ENCODE measurements at regions not wholly inside any gene's neighbourhood (a gene's known extent, or its start where the extent isn't known, plus 50 kb on each side); places are given as distances from the start of the nearest gene placed in this dataset.
"Not testable (repeated sequence)": the region's sequence is repeated elsewhere in the genome, so short reads cannot be mapped to it uniquely, and the experiment has no call there.

- Histone ChIP-seq H3K9me3 (ENCODE audit: control insufficient read depth in 2 of 2, insufficient read depth in 1 of 2, low read depth in 1 of 2, low read length in 1 of 2) (no peaks in the 10 kb centered on the region), H3K36me3 (ENCODE audit: control insufficient read depth in 2 of 2, insufficient read depth in 2 of 2, low read length in 1 of 2) (no peaks in the 10 kb centered on the region), H3K27me3 (ENCODE audit: control insufficient read depth in 1 of 2, insufficient read depth in 2 of 2, low read length in 2 of 2) (no peaks in the 10 kb centered on the region), H3K4me1 (ENCODE audit: control insufficient read depth in 2 of 2, insufficient read depth in 2 of 2, low read length in 1 of 2) (peaks cover 0 to 3% of the 10 kb centered on the region in 2 donors), H3K4me3 (ENCODE audit: low read depth in 1 of 2, low read length in 2 of 2) (no peak overlapping the region), H3K27ac (ENCODE audit: low read depth in 2 of 2, low read length in 1 of 2) (no peak overlapping the region)
- whole genome bisulfite sequencing, 2 donors: 69 to 74% methylated on average over 4 of the region's 4 CpGs
These were observed 270.0 kb upstream of the SMIM21 start for GRCh38 chr18:75697493-75697892.

- Histone ChIP-seq H3K36me3 (ENCODE audit: control insufficient read depth in 2 of 2, insufficient read depth in 2 of 2, low read length in 1 of 2) (no peaks in the 10 kb centered on the region), H3K27ac (ENCODE audit: low read depth in 2 of 2, low read length in 1 of 2) (no peak overlapping the region), H3K9me3 (ENCODE audit: control insufficient read depth in 2 of 2, insufficient read depth in 1 of 2, low read depth in 1 of 2, low read length in 1 of 2) (no peaks in the 10 kb centered on the region), H3K4me3 (ENCODE audit: low read depth in 1 of 2, low read length in 2 of 2) (no peak overlapping the region), H3K4me1 (ENCODE audit: control insufficient read depth in 2 of 2, insufficient read depth in 2 of 2, low read length in 1 of 2) (no peaks in the 10 kb centered on the region), H3K27me3 (ENCODE audit: control insufficient read depth in 1 of 2, insufficient read depth in 2 of 2, low read length in 2 of 2) (no peaks in the 10 kb centered on the region)
- WGBS, 2 donors: 88 to 94% methylated on average over 5 of the region's 5 CpGs
These were observed 268.9 kb upstream of the SMIM21 start for GRCh38 chr18:75696391-75696790.

- WGBS, 2 donors: 55 to 72% methylated on average over 5 of the region's 5 CpGs
- no peak overlapping the region for H3K27ac ChIP-seq (ENCODE audit: low read depth in 2 of 2, low read length in 1 of 2)
- no peaks in the 10 kb centered on the region for H3K4me1 ChIP-seq (ENCODE audit: control insufficient read depth in 2 of 2, insufficient read depth in 2 of 2, low read length in 1 of 2)
- H3K27me3 ChIP-seq (ENCODE audit: control insufficient read depth in 1 of 2, insufficient read depth in 2 of 2, low read length in 2 of 2): no peaks in the 10 kb centered on the region
- H3K9me3 ChIP-seq (ENCODE audit: control insufficient read depth in 2 of 2, insufficient read depth in 1 of 2, low read depth in 1 of 2, low read length in 1 of 2): no peaks in the 10 kb centered on the region
- no peaks in the 10 kb centered on the region for H3K36me3 ChIP-seq (ENCODE audit: control insufficient read depth in 2 of 2, insufficient read depth in 2 of 2, low read length in 1 of 2)
- no peak overlapping the region for H3K4me3 ChIP-seq (ENCODE audit: low read depth in 1 of 2, low read length in 2 of 2)
These were observed 266.8 kb upstream of the SMIM21 start for GRCh38 chr18:75694292-75694691.

- no peaks in the 10 kb centered on the region for H3K27me3 ChIP-seq (ENCODE audit: control insufficient read depth in 1 of 2, insufficient read depth in 2 of 2, low read length in 2 of 2)
- H3K4me1 ChIP-seq (ENCODE audit: control insufficient read depth in 2 of 2, insufficient read depth in 2 of 2, low read length in 1 of 2): no peaks in the 10 kb centered on the region
- H3K9me3 ChIP-seq (ENCODE audit: control insufficient read depth in 2 of 2, insufficient read depth in 1 of 2, low read depth in 1 of 2, low read length in 1 of 2): no peaks in the 10 kb centered on the region
- no peak overlapping the region for H3K27ac ChIP-seq (ENCODE audit: low read depth in 2 of 2, low read length in 1 of 2)
- 82 to 89% methylated on average over 8 of the region's 8 CpGs for WGBS, 2 donors
- H3K36me3 ChIP-seq (ENCODE audit: control insufficient read depth in 2 of 2, insufficient read depth in 2 of 2, low read length in 1 of 2): no peaks in the 10 kb centered on the region
- H3K4me3 ChIP-seq (ENCODE audit: low read depth in 1 of 2, low read length in 2 of 2): no peak overlapping the region
These were observed 264.0 kb upstream of the SMIM21 start for GRCh38 chr18:75691483-75691882.

GRCh38 chr18:75690283-75690682 lies 262.8 kb upstream of the SMIM21 start:
- 95% methylated on average over 3 of the region's 3 CpGs for WGBS, 2 donors
- not testable (repeated sequence) for H3K4me3 ChIP-seq (ENCODE audit: low read depth in 1 of 2, low read length in 2 of 2)

GRCh38 chr18:75687626-75688025 lies 260.1 kb upstream of the SMIM21 start:
- H3K36me3 ChIP-seq (ENCODE audit: control insufficient read depth in 2 of 2, insufficient read depth in 2 of 2, low read length in 1 of 2): no peaks in the 10 kb centered on the region
- H3K27me3 ChIP-seq (ENCODE audit: control insufficient read depth in 1 of 2, insufficient read depth in 2 of 2, low read length in 2 of 2): no peaks in the 10 kb centered on the region
- H3K4me1 ChIP-seq (ENCODE audit: control insufficient read depth in 2 of 2, insufficient read depth in 2 of 2, low read length in 1 of 2): no peaks in the 10 kb centered on the region
- 45 to 60% methylated on average over 2 of the region's 2 CpGs for WGBS, 2 donors
- H3K27ac ChIP-seq (ENCODE audit: low read depth in 2 of 2, low read length in 1 of 2): no peak overlapping the region
- no peak overlapping the region for H3K4me3 ChIP-seq (ENCODE audit: low read depth in 1 of 2, low read length in 2 of 2)
- no peaks in the 10 kb centered on the region for H3K9me3 ChIP-seq (ENCODE audit: control insufficient read depth in 2 of 2, insufficient read depth in 1 of 2, low read depth in 1 of 2, low read length in 1 of 2)

More at GRCh38 chr18:75690283-75690682, 262.8 kb upstream of the SMIM21 start:
- not testable (repeated sequence) for H3K36me3 ChIP-seq (ENCODE audit: control insufficient read depth in 2 of 2, insufficient read depth in 2 of 2, low read length in 1 of 2); H3K27ac ChIP-seq (ENCODE audit: low read depth in 2 of 2, low read length in 1 of 2); H3K27me3 ChIP-seq (ENCODE audit: control insufficient read depth in 1 of 2, insufficient read depth in 2 of 2, low read length in 2 of 2); H3K9me3 ChIP-seq (ENCODE audit: control insufficient read depth in 2 of 2, insufficient read depth in 1 of 2, low read depth in 1 of 2, low read length in 1 of 2); H3K4me1 ChIP-seq (ENCODE audit: control insufficient read depth in 2 of 2, insufficient read depth in 2 of 2, low read length in 1 of 2)

GRCh38 chr18:75683426-75683825 lies 255.9 kb upstream of the SMIM21 start:
- H3K9me3 ChIP-seq (ENCODE audit: control insufficient read depth in 2 of 2, insufficient read depth in 1 of 2, low read depth in 1 of 2, low read length in 1 of 2): no peaks in the 10 kb centered on the region
- no peak overlapping the region for H3K27ac ChIP-seq (ENCODE audit: low read depth in 2 of 2, low read length in 1 of 2)
- H3K27me3 ChIP-seq (ENCODE audit: control insufficient read depth in 1 of 2, insufficient read depth in 2 of 2, low read length in 2 of 2): no peaks in the 10 kb centered on the region
- no peaks in the 10 kb centered on the region for H3K4me1 ChIP-seq (ENCODE audit: control insufficient read depth in 2 of 2, insufficient read depth in 2 of 2, low read length in 1 of 2)
- WGBS, 2 donors: 88 to 95% methylated on average over 8 of the region's 8 CpGs
- H3K4me3 ChIP-seq (ENCODE audit: low read depth in 1 of 2, low read length in 2 of 2): no peak overlapping the region
- H3K36me3 ChIP-seq (ENCODE audit: control insufficient read depth in 2 of 2, insufficient read depth in 2 of 2, low read length in 1 of 2): no peaks in the 10 kb centered on the region

GRCh38 chr18:75681538-75682115 lies 254.1 kb upstream of the SMIM21 start:
- Histone ChIP-seq H3K9me3 (ENCODE audit: control insufficient read depth in 2 of 2, insufficient read depth in 1 of 2, low read depth in 1 of 2, low read length in 1 of 2) (no peaks in the 10 kb centered on the region), H3K36me3 (ENCODE audit: control insufficient read depth in 2 of 2, insufficient read depth in 2 of 2, low read length in 1 of 2) (no peaks in the 10 kb centered on the region), H3K27ac (ENCODE audit: low read depth in 2 of 2, low read length in 1 of 2) (no peak overlapping the region), H3K4me3 (ENCODE audit: low read depth in 1 of 2, low read length in 2 of 2) (no peak overlapping the region), H3K4me1 (ENCODE audit: control insufficient read depth in 2 of 2, insufficient read depth in 2 of 2, low read length in 1 of 2) (no peaks in the 10 kb centered on the region), H3K27me3 (ENCODE audit: control insufficient read depth in 1 of 2, insufficient read depth in 2 of 2, low read length in 2 of 2) (no peaks in the 10 kb centered on the region)
- 85 to 89% methylated on average over 7 of the region's 7 CpGs for WGBS, 2 donors

- Histone ChIP-seq H3K4me1 (ENCODE audit: control insufficient read depth in 2 of 2, insufficient read depth in 2 of 2, low read length in 1 of 2) (no peaks in the 10 kb centered on the region), H3K27ac (ENCODE audit: low read depth in 2 of 2, low read length in 1 of 2) (no peak overlapping the region), H3K4me3 (ENCODE audit: low read depth in 1 of 2, low read length in 2 of 2) (no peak overlapping the region), H3K9me3 (ENCODE audit: control insufficient read depth in 2 of 2, insufficient read depth in 1 of 2, low read depth in 1 of 2, low read length in 1 of 2) (peaks cover 0 to 2% of the 10 kb centered on the region in 2 donors), H3K27me3 (ENCODE audit: control insufficient read depth in 1 of 2, insufficient read depth in 2 of 2, low read length in 2 of 2) (no peaks in the 10 kb centered on the region), H3K36me3 (ENCODE audit: control insufficient read depth in 2 of 2, insufficient read depth in 2 of 2, low read length in 1 of 2) (no peaks in the 10 kb centered on the region)
- WGBS, 2 donors: 79% methylated on average over 13 of the region's 13 CpGs
These were observed 251.8 kb upstream of the SMIM21 start for GRCh38 chr18:75679331-75679730.

GRCh38 chr18:75678627-75679026 lies 251.1 kb upstream of the SMIM21 start:
- H3K27me3 ChIP-seq (ENCODE audit: control insufficient read depth in 1 of 2, insufficient read depth in 2 of 2, low read length in 2 of 2): no peaks in the 10 kb centered on the region
- no peaks in the 10 kb centered on the region for H3K4me1 ChIP-seq (ENCODE audit: control insufficient read depth in 2 of 2, insufficient read depth in 2 of 2, low read length in 1 of 2)
- peaks cover 0 to 2% of the 10 kb centered on the region in 2 donors for H3K9me3 ChIP-seq (ENCODE audit: control insufficient read depth in 2 of 2, insufficient read depth in 1 of 2, low read depth in 1 of 2, low read length in 1 of 2)
- no peak overlapping the region for H3K4me3 ChIP-seq (ENCODE audit: low read depth in 1 of 2, low read length in 2 of 2)
- H3K36me3 ChIP-seq (ENCODE audit: control insufficient read depth in 2 of 2, insufficient read depth in 2 of 2, low read length in 1 of 2): no peaks in the 10 kb centered on the region
- no peak overlapping the region for H3K27ac ChIP-seq (ENCODE audit: low read depth in 2 of 2, low read length in 1 of 2)
- 22% methylated on average over 7 of the region's 7 CpGs for WGBS, 2 donors
